Retina (tissue), 1 donor: ENCODE measurements at regions not wholly inside any gene's neighbourhood (a gene's known extent, or its start where the extent isn't known, plus 50 kb on each side); places are given as distances from the start of the nearest gene placed in this dataset.

Experiments used
- DNase-seq: peaks from one replicate; pipeline ENCODE4 v3.0.0-alpha.2; 2016

DNA sequence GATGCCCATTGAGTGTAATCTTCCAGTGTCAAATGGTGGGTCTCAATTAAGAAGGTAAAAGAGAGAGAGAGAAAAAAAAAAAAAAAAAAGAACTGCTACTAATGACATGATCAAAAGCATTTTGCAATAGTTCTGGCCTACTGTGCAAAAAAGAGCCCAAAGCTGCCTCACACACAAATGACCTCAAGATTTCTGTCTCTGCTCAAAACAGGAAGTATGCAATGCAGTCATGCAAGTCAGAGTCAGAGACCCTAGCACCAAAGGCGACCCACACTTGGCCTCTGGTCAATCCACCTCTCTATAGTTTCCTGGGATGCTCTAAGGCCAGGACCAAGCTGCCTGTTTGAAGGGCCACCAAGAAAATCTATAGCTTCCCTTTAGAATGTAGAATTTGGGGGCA, 323.5 kb downstream of the VPS13C start:
- DNase-seq = no peak

DNA sequence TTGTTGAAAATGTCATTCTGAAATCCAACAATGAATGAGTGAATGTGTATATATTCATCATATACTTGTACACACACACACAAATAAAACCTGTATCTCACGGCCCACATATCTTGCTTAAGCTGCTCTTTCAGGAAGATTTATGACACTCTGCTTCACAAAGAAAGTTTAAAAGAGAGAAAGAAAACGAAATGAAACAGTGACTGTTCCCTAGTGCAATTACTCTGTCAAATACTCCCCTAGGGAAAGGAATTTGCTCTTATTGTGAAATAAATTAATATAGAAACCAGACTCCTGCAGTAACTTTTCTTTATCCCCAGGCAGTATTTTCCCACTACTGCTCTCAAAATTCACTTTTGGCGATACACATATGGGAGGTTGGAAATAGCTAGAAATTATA, 329.1 kb downstream of the VPS13C start:
- no peak for DNase-seq

DNA sequence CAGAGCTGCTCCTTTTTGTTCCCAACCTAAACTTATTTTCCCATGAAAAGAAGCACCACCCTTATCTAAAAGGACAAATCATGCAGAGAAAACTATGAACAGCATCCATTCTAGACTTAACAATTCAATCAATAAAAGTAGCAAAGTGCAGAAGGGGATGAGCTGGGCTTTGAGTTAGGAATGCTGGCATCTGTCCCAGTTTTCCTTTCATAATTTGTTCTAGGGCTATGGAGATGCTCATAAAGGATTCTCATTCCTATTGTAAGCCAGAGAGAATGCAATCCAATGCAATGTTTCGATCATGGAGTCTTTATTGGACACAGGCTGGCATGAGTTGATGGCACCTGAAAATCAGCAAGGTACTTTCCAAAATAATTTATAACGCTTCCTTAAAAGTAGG, 330.6 kb downstream of the VPS13C start:
- DNase-seq = no peak

DNA sequence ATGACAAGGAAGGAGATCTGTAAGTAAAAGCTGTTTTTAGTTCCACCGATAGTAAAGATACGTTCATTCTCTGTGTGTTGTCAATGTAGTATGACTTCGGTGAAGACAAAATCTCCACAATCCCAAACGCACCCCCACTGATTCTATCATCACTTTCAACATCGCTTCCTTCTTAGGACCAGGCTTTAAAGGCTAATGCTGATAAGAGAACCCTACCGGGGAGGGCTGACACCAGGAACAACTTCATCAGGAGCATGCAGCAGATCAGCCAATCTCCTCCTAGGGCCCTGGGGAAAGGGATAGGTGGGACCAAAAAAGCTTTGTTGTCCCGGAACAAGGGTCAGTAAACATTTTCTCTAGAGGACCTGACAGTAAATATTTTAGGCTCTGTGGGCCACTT, 334.1 kb downstream of the VPS13C start:
- DNase-seq = no peak

DNA sequence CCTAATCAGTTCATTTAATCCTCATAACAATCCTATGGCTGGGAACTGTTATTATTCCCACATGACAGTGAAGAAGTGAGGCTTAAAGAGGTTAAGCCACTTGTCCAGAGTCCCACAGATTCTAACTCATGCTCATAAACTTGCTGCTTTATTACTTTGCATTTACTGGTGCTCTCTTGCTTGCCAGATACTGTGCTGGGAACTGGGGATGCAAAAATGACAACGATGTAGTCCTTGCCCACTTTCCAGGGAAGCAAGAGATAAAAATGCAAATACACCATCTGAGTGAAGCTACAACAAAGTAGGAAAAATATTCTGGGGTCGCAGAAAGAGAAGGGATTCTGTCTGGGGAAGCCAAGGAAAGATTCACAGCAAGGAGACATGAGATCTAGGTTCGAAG, 335.0 kb downstream of the VPS13C start:
- no peak for DNase-seq

DNA sequence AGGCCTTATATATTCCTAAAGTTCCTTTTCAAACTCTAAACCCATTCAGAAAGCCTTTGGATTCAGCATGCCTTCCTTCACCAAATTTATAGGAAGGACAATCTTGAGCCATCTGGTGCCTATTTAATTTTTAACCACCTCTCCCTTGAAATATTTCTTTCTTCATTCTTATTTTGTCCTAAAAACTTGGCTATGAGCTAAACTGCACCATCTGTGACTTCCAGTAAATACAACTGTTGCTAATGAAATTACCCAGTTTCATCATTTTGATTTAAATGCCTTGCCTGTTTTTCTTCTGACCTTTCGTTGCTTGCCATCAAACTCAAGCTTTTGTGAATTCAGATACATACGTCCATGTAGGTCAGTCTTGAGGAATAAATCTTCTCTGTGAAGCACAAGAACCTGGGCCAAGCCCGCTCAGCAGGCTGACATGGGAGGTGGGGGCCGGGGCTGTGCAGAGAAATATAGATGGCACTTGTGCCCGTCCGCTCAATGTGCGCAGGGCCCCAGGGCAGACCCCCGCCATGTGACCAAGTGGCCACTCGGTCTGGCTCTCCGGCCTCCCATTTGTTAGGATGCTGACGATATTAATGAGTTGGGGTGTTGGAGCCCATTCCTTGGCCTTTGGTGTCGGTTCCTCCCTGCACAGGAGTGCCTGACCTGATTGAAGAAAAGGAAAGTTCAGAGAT, 335.9 kb downstream of the VPS13C start:
- no peak for DNase-seq

DNA sequence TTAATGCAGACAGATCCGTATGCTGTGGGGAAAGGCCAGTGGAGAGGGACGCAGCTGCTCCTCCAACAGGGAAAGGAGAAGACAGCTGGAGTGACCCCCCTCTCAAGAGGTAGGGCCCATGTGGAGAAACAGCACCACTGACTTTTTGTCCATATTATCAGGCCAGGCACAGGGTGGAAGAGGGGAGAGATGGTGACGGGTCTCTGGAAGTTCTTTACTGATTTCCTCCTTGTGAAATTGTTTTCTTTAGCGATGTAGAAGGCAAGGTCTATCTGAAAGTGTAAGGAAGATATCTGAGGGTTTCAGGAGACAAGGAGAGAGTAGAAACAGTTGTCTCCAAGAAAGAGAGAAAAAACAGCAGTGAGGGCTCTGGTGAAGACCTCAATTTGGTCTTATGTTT, 338.8 kb downstream of the VPS13C start:
- no peak for DNase-seq

DNA sequence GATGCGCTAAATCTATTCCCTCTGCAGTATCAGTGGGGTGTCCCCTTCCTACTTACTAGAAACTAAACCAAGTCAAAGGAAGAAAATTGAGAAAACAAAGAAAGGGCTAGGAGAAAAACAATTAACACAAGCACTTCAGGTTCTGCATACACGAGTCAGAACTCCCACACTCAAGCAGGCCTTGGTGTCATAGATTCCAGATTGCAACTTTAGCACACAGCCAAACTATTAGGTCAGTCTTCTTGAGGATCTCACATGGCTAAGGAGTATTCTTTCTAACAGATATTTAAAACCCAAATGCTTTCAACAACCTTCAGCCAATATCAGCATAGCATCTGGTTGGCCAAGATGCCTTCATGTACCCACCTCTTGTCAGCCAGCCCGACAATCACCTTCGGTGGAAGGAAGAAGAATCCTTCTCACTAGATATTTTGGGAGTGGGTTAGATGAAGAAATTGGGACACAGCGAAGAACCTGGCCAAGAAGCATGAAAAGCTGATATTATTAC, 340.0 kb downstream of the VPS13C start:
- DNase-seq = no peak

DNA sequence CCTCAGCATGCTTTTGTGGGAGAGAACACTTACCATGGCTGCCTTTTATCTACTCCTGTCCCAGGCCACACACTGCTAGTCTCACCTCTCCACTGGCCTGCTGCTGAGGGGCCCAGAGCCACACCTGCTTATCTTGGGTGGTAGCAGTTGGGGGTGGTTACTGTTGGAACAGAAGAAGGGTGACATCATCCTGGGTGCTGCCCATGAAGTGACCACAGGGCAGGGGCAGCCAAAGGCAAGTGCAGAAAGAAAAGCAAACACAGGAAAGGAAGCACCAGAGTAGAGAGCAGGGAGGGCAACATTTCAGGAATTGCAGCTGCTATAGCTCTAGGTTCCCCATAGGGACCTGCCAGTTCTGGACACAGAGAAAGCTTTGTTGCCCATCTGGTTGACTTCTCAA, 345.2 kb downstream of the VPS13C start:
- DNase-seq = no peak

DNA sequence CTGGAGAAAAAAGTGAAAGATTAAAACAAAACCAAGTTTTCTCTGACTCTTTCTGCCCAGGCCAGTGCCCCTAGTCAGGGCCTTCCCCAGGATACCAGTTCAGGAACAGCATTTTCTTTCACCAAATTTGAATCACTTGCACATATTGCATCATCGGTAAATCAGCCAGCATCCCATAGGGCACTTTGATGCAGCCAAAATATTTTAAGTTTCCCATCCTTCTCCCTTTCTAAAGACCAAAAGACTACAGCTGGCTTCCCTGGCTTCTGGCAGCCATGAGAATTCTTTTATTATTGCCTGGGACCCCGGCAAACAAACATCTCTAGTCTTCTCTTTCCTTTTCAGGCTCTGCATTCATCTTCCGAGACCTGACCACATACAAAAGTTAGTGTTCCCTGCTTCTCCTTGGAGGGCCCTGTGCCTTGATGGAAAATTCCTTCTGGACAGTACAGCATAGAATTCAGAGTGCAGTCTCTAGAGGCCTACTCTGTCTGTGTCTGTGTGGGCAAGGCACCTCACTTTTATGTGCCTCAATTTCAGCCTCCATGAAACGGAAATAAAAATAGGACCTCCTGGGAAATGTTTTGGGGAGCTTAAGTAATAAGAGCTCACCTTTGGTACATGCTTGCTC, 348.0 kb downstream of the VPS13C start:
- no peak for DNase-seq

DNA sequence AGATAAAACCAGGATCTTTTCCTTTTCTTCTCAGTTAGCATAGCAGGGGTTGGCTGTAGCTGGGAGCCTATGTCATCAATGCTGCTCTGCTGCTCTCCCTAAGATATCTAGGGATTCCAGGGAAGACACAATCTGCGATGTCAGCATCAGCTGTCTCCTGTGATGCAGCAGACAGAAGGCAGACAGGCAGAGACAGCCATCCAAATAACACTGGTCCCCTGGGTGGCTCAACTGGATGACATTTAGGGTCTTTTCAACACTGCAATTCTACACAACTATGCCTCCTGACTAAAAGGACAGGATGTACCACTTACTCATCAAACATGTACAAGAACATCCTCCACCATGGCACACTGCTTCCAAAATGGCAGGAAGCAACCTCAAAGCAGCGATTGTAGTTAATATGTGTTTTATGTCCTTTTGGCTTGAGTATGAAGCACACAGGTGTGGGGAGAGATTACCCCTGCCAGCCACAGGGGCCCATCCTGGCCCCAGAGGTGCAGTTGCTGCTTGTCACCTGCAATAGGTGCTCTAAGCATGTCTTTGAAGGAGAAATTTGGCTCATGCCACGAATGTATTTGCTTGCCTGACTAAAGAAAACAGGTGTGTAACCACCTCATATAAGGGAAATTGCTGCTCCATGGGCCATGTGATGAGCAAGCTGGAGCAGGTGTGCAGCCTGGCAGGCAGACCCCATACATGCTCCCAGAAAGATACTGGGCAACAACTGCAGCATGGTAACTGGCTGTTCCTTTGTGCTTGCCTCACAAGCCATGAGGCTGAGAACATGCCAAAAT, 357.8 kb downstream of the VPS13C start:
- peak; percentile 10 for DNase-seq

DNA sequence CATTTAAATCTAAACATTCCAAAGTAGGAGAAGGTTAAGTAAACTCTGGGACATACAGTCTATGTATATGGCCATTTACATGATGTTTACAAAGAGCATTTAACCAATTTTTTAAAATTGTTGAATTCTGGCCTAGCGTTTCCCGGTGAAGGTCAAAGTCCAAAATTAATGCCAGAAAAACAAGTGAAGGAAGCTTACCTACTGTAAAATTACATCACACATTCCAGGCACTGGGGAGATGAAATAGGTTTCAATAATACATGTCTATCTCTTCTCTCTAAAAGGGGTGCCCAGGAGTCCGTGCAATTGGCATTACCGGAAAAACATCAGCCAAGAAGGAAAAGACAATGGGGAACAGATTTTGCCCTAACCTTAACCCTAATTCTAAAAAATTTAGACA, 358.8 kb downstream of the VPS13C start:
- no peak for DNase-seq

DNA sequence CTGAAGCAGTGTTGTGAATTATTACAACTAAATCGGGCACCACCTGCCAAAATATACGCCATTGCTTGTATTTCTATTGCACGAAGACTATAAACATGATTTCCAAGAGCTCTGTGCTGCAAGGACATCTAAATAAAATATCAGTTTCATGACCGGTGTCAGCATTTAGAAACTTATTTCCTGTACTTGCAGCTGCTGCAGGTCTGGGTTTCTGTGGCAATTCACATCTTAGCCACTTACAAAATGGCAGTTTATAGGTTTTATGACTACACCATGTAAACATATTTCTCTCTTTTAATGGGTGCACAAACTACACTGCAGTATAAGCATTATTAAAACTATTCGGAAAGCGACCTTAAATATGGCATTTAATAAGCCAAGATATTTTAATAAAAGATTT, 359.4 kb downstream of the VPS13C start:
- DNase-seq = no peak

DNA sequence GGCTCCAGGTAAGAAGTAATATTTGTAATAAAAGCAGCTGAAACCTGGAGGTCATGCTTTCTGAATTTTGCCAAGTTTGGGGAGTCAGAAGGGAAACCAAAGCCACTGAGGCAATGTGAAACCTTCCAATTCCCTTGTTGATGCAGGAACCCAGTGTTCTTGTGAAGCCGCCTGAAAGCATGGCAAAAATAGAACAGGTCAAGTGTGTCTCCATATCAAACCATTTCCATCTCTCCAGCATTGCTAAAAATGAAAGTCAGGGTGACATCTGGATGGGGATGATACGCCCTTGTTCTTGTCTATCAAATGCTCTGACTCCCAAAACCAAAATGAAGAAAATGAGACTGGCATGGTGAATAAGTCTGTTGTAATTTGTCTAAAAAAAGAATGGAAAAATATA, 362.5 kb downstream of the VPS13C start:
- DNase-seq = no peak

DNA sequence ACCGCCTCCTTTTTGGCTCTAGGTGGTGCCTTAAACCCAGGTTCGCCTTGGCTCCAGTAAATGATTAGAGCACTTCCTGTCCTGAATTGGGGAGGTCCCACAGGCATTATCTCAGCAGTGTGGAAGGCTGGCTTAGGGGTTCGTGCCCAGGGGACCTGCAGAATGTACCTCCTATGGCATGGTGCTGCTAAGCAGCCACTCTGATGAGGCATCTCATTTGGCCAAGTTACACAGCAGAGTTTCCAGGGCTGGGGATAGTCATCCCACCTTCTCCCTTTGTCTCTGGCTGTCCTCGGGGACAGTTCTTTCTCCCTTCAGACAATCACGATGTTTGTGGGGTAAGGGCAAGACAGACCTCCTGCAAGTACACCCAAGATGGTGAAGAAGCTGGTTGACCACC, 371.2 kb downstream of the VPS13C start:
- no peak for DNase-seq

DNA sequence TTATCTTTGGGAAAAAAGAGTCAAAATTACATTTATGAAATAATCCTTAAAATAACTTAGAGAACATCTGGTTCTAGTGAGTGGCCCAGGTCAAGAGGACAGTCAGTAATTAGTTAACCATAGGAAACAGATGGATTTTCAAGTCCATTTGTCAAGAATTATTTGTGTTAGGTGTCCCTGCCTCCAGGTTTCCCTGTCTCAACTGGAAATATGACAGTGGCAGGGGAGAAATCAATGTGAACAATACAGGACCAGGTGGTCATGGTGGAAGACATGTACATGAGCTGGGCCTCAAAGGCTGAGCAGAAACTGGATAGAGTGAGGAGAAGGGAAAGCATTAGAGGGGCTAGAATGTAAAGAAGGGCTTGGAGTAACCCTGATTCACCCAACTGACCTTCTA, 372.6 kb downstream of the VPS13C start:
- DNase-seq = no peak

DNA sequence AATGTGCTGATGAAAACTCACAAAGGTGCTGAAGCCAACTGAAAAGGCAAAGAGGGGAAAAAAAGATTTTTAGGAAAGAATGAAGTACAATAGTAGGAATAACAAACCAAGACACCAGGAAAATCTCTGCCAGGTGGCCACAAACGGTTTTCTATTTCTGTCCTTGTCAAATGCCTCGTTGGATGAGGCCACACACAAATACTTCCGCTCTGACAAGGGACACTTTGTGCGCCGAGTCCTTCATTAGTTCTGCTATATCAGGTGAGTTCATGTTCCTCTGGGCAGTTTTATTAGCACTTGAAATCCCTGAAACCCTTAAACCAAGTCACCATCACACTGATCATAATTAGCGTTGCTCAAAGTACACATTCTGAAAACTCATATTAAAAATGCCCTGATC, 373.1 kb downstream of the VPS13C start:
- DNase-seq = no peak

DNA sequence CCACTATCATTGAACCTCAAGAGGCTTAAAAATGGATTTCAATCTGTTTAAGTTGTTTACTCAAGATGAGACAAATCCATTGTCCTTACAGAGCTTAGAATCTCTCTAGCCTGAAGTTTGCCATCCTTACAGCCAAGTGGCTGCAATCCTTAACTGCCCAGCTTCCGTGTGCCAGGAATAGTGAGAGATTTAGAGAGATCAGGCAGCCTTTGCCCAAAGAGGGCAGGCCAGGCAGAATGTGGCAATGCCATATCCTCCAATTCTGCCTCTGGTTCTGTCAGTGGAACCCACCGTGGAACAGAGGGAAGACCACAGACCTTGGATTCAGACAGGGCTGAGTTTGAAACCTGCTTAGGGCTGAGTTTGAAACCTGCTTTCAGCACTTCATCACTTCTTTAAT, 374.3 kb downstream of the VPS13C start:
- no peak for DNase-seq

DNA sequence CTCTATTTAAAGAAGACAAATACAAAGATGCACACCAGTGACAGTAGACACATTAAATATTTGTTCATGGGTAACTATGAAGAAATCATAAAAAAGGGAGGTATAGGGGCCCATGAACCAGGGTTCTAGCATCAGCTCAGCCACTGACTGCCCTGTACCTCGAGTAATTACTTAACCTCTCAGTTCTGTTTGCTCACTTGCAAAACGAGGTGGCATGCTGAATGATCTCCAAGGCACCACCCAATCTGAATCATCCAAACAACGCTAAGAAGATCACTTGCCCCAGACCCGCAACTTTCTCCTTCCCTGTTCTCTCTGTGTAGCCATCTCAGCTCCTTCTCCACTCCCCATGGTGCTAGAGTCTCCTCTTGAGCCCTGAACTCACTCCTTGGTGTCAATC, 374.7 kb downstream of the VPS13C start:
- no peak for DNase-seq

DNA sequence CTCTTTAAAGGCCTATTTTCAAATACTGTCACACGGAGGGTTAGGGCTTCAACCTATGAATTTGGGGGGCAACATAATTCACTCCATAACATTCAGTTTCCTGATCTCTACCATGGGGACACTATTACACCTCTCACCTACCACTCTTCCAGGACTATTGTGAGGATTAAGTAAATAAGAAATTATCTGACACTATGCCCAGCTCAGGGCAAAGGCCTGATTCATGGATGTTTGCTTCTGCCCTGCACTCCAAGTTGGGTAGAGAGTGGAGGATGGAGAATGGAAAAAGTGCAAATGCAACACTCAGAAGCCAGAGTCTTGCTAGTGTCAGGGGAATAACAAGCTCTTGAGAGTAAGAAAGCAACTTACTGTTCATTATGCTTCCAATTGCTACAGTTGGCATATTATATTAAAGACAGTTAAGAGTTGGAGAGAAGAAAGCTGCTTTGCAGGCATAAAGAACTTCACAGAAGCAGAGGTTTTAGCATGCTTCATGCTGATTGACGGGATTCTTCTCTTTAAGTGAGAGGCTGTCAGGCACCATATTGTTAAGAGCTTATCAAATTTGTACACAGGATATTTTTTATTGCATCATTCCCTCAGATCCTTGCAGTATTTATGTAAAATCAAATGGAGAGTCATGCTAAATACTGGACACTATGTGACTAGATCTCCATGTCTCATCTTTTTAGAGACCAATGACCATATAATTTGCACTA, 375.3 kb downstream of the VPS13C start:
- DNase-seq = no peak

DNA sequence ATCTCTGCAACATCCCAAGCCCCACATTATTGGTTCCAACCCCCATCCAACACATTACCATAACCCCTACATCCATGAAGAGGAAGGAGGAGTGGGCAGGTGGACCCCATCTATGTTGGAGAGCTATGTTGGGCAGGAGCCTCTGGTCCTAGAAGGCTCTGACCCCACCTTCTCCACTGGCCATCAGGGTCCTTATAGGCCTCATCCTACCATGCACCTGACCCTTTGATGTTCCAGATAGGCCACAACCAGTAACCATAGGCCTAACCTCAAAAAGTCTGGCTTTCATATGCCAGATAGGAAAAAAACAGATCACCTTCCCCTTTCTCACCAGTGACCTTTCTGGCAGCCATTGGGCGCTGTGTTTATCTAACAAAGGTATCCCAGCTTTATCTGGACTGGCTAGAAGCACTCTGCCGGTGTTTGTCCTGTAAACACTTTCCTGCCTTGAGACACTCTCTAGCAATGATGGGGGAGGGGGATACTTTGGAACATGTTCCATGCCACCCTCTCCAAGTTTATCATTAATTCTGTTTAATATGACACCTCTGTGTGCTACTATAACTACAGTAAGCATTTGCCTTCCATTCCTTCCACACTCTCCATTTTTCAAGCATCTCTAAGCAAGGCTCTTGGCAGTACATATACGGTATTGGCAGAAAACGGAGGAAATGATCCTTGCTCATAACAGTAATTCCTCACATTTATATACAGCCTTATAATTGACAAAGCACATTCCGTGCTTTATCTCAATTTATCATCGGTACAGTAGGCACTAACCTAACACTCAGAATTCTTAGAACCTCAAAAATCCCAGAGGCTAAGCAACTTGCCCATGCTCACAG, 377.1 kb downstream of the VPS13C start:
- no peak for DNase-seq

DNA sequence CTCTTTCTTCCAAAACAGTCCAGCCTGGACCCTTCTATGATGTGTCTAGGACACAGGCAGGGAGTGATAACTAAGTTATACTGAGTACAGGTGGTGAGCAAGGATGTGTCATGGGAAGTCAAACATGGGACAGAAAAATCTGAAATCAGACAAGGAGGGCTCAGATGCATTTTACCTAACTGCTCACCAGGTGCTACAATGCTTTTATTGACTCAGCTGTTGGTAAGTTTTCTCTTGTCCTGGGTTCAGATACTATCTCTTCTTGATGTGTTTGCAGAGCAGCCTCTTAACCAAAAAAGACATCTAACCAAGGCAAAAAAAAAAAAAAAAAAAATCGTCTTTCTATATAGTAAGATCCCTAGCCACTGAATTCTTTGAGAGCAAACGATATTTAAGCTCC, 378.6 kb downstream of the VPS13C start:
- DNase-seq = no peak

DNA sequence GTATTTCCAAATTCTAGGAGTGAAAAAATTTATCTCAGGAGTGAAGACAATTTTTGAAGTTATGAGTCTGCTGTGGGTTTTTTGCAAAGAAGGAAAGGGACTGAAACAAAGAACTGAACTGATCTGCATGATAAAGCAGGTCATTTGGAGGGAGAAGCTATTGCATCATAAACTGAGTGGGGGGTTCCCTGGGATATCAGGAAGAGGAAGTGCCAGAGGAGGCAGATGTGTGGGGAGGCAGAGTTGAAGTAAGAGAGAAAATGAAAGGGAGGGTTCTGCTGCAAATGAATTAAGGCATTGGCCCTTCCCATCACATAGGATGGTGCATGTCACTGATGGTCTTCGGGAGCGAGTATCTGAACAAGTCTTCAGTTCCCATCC, 379.2 kb downstream of the VPS13C start:
- DNase-seq = no peak
